Esophagus squamous epithelium (tissue), 4 donors: ENCODE measurements at regions not wholly inside any gene's neighbourhood (a gene's known extent, or its start where the extent isn't known, plus 50 kb on each side); places are given as distances from the start of the nearest gene placed in this dataset.

ENCODE experiments used
- CTCF ChIP-seq, 6 experiments: fragments of 450-650 bp in 4 of 6; fragments of 200-600 bp in 2 of 6; sonication (generic) in 2 of 6; IDR thresholded peaks; one replicate each; pipeline ENCODE4 v1.5.1; 2016 to 2019; ENCODE audit warnings: antibody characterized with exemption in 6 of 6, mild to moderate bottlenecking in 4 of 6, moderate library complexity in 4 of 6
- POLR2A ChIP-seq, 4 donors: fragments of 450-650 bp; IDR thresholded peaks; one replicate each; pipeline ENCODE4 v1.6.1; 2017; ENCODE audit warnings: antibody characterized with exemption in 4 of 4, mild to moderate bottlenecking in 4 of 4, moderate library complexity in 3 of 4

- TF ChIP-seq CTCF (IDR thresholded peaks at IDR 0.05) (no peak), POLR2A (IDR thresholded peaks at IDR 0.05) (no peak)
These were observed 270.4 kb downstream of the DLEU7 start for GRCh38 chr13:50573066-50573465.
